GM21447 (cell line): ENCODE measurements at regions not wholly inside any gene's neighbourhood (a gene's known extent, or its start where the extent isn't known, plus 50 kb on each side); places are given as distances from the start of the nearest gene placed in this dataset.

Source experiments
- ATAC-seq: cut with Tn5 transposase; IDR thresholded peaks from one replicate; pipeline ENCODE4 v1.9.1; 2021; ENCODE audit not compliant: unreplicated experiment

GRCh38 chr1:195584870-195585624, 1023.2 kb downstream of the KCNT2 start:
- ATAC-seq = no peak

GRCh38 chr1:195580988-195581387, 1027.3 kb downstream of the KCNT2 start:
- ATAC-seq = no peak

DNA sequence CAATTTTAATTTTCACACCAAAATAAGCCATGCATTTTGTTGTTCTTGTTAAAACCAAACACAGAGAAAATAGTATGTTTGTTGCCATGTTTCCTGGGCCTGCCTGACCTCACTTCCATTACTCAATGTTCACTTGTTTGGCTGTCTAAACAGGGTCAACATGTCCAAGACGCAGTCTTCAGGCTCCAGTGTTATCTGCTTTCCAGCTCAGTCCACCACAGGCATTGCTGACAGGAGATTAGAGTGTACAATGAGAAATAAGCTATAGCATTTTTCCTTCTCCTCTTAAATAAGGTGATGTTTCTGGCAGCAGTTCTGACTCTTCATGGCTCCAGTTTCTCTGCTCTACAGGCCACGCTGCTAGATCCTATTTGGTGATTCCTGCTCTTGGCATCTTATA, 1030.5 kb downstream of the KCNT2 start:
- no peak for ATAC-seq

DNA sequence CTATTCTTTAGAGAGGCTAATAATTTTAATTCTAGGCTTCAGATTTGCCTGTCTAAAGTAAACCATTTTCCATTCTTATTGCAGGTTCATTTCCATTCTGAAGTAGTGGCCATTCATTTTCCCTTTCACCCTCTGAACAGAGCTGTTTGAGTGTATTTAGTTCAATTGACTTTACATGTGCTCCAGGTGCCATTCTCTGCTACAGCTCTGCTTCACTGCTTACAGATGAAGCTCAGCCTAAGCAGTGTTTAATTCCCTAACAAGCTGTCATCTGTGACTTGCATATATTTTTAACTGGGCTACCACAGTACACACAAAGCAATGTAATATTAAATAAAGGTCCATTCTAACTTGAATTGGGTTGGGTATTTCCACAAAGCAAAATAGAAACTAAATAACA, 1031.6 kb downstream of the KCNT2 start:
- no peak for ATAC-seq

DNA sequence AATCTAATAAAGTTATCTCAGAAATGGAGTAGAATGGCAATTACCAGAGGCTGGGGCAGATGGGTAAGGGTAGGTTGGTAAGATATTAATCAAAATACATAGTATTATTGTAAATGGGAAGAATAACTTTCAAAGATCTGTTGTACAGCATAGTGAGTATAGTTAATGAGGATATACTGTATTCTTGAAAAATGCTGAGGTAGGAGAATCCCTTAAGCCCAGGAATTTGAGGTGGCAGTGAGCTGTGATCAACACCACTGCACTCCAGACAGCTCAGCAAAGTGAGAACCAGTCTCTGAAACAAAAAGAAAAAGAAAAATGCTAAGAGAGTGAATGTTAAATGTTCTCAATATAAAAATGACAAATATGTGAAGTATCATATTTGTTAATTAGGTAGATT, 1033.7 kb downstream of the KCNT2 start:
- no peak for ATAC-seq

DNA sequence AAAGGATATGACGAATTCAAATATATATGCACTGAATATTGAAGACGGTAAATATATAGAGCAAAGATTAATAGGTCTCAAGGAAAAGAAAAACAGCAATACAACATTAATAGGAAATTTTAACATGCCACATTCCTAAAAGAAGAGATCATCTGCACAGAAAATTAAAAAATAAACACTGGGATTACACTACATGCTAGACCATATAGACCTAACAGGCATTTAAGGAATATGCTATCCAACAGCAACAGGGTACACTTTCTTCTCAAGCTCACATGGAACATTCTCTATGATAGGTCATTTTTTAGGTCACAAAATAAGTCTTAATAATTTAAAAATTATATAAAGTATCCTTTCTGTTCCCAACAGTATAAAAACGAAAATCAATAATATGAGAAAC, 1038.3 kb downstream of the KCNT2 start:
- no peak for ATAC-seq

GRCh38 chr1:195568389-195568788, 1039.9 kb downstream of the KCNT2 start:
- no peak for ATAC-seq

DNA sequence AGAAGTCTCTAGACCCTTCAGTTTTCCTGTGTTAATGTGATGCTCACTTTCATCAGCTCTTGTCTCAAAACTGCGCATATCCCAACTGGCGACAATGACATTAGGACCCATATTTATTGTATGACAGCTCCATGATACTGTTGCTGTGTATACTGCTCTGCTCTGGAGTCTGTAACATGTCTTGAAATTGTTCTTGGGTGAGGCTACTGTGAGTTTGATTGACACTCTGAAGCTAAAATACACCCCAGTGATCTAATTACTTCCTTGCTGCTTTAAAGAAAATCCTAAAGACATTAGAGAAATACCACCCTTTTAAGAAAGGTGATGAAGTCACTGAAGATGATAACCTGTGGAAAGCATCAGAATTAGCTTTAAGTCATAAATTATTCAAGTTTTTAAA, 1046.2 kb downstream of the KCNT2 start:
- no peak for ATAC-seq

DNA sequence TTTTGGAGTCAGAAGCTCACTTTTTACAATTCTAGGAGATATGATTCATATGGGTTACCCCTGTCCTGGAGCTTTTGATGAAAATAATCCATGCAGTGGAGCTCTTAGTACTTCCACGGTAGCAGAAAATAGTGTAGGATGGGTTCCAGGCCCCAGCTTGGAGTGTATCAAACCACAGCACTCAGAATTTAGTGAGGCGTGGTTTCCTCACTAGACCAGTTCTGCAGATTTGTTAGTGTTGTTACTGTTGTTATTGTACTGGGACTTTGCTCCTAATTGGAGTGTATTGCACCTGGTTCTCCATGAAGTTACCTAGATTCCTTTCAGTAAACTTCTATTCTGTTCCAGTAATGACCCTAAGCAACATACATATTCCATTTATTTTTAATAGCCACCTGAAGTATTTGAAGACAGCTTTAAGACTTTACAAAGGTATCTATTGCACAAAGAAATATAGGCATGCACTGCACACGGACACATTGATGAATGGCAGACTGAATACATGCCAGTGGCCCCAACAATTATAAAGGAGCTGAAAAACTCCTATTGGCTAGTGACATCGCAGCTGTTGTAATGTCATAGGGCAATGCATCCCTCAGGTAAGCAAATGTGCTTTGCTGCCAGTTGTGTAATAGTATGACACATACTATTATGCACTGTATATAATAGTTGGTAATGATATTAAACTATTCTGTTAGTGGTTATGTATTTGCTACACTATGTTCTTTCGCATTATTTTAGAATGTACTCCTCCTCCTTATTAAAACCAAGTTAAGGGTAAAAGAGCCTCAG, 1058.0 kb downstream of the KCNT2 start:
- no peak for ATAC-seq

- ATAC-seq = no peak
Observed at GRCh38 chr1:195530961-195531360, 1077.3 kb downstream of the KCNT2 start.

- ATAC-seq = no peak
Observed at GRCh38 chr1:195529881-195530280, 1078.4 kb downstream of the KCNT2 start.

GRCh38 chr1:195520757-195521156, 1087.5 kb downstream of the KCNT2 start:
- ATAC-seq = no peak

- no peak for ATAC-seq
Observed at GRCh38 chr1:195516036-195516435, 1092.2 kb downstream of the KCNT2 start.

- ATAC-seq = no peak
Observed at GRCh38 chr1:195511501-195511900, 1096.7 kb downstream of the KCNT2 start.

- ATAC-seq = no peak
Observed at GRCh38 chr1:195501118-195501517, 1107.1 kb downstream of the KCNT2 start.

DNA sequence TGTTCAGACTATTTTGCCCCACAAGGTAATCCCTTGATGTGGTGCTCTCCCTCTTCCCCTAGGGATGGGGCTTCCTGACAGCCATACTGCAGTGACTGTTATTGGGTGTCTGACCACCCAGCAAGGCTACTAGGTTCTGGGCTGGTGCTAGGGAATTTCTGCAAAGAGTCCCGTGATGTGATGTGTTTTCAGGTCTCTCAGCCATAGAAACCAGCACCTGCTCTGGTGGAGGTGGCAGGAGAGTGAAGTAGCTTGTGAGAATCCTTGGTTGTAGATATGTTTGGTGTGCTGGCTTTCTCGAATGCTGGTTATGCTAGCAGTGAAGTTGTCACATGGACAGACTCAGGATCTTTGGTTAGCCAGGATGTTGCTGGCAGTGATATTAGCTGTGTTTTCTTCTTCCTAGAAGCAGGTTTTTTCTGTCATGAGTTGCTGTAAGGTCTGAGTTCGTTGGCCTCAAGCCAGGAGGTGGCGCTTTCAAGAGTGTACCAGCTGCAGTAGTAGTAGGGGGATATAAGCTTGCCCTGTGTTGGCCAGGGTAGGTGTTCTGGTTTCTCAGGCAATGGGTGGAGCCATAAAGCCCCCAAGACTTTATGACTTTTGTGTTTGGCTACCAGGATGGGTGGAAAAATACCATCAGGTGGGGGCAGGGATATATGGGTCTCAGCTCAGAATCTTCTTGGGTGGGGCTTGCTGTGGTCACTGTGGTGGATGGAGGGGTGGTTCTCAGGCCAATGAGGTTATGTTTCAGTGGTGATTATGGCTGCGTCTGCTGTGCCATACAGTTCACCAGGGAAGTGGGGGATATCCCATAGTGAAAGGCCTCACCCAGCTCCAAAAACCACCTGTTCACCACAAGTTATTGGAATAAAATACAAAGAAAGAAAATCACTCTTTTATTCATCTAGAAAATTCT, 1112.3 kb downstream of the KCNT2 start:
- no peak for ATAC-seq

- ATAC-seq = no peak
Observed at GRCh38 chr1:195482137-195482536, 1126.1 kb downstream of the KCNT2 start.

- no peak for ATAC-seq
Observed at GRCh38 chr1:195481293-195481692, 1126.9 kb downstream of the KCNT2 start.

DNA sequence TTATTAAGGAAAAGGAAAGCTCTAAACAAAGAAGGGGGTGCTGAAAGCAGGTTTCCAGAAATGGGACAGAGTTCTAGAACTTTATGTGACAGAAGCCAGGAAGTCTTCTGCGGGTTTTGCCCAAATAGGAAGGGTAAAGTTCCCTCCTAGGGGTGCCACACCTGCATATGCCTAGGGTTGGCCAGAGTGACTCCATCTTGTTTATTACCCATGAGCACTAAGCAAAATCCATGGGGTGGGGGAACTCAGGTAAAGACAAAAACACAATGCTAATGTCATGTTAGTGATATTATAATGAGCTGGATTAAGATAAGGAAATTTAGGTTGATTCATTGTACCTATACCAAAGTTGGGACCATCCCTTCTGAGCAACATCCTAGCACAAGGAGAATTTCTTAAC, 1132.7 kb downstream of the KCNT2 start:
- no peak for ATAC-seq

- no peak for ATAC-seq
Observed at GRCh38 chr1:195472291-195472690, 1135.9 kb downstream of the KCNT2 start.

DNA sequence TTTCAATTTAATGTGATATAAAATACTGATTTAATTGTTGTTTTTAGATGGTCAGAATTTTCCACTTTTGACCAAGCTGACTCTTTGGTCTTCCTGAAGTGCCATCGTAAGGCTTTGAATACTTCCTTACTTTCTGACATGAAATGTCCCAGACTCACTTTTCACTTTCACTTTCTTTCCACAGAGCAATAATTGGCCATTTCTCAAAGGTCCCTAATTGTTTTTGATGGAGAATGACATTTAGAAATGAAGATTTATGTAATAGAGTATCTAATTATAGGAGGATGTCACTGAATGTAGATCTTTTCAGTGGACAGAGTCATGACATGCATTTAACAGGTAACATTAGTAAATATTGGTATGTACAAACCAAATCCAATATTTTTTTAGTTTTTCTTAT, 1141.6 kb downstream of the KCNT2 start:
- no peak for ATAC-seq
